Activated CD4-positive, alpha-beta memory T cell treated with anti-CD3 and anti-CD28 coated beads for 36 hours (primary cell): ENCODE measurements at regions not wholly inside any gene's neighbourhood (a gene's known extent, or its start where the extent isn't known, plus 50 kb on each side); places are given as distances from the start of the nearest gene placed in this dataset.

ENCODE experiments used
- CTCF ChIA-PET: fragments of 350-600 bp; sonication (Branson Sonifier 250); formaldehyde crosslinking; loops from one replicate; lab custom pipeline; 2021; ENCODE audit warnings: antibody characterized with exemption, inconsistent platforms; lab: Charles Lee
- POLR2A ChIA-PET: fragments of 350-600 bp; sonication (Branson Sonifier 250); formaldehyde crosslinking; loops from one replicate; lab custom pipeline; 2021; ENCODE audit warnings: antibody characterized with exemption; lab: Charles Lee
- DNase-seq: peaks from one replicate; pipeline ENCODE4 v3.0.0-alpha.2; 2020
- H3K27ac Mint-ChIP-seq: one replicate; pipeline ENCODE4 v1.8.0; 2021; ENCODE audit warnings: mixed read lengths
- H3K27me3 Mint-ChIP-seq: one replicate; pipeline ENCODE4 v1.8.0; 2021; ENCODE audit warnings: mixed read lengths
- H3K36me3 Mint-ChIP-seq: one replicate; pipeline ENCODE4 v1.8.0; 2021; ENCODE audit warnings: mixed read lengths
- H3K4me1 Mint-ChIP-seq: one replicate; pipeline ENCODE4 v1.8.0; 2021; ENCODE audit warnings: low read depth, mixed read lengths
- H3K4me3 Mint-ChIP-seq: one replicate; pipeline ENCODE4 v1.8.0; 2021; ENCODE audit warnings: mild to moderate bottlenecking, mixed read lengths
- H3K9me3 Mint-ChIP-seq: one replicate; pipeline ENCODE4 v1.8.0; 2021; ENCODE audit warnings: mixed read lengths
- intact Hi-C: fragments of 100-400 bp; cut with micrococcal nuclease; formaldehyde crosslinking; loops from one replicate; pipeline ENCODE4 v1.15.1; 2023

- POLR2A ChIA-PET: no interaction called here
- CTCF ChIA-PET: no interaction called here
- Mint-ChIP-seq H3K27me3 (no peaks in the 10 kb centered on the region), H3K4me1 (no peaks in the 10 kb centered on the region), H3K36me3 (no peaks in the 10 kb centered on the region), H3K27ac (no peak overlapping the region), H3K9me3 (no peaks in the 10 kb centered on the region), H3K4me3 (no peak overlapping the region)
- DNase-seq: no peak
- intact Hi-C loops: no loop called here
Observed at GRCh38 chr7:10657201-10657600, 316.5 kb upstream of the PHF14 start.

DNA sequence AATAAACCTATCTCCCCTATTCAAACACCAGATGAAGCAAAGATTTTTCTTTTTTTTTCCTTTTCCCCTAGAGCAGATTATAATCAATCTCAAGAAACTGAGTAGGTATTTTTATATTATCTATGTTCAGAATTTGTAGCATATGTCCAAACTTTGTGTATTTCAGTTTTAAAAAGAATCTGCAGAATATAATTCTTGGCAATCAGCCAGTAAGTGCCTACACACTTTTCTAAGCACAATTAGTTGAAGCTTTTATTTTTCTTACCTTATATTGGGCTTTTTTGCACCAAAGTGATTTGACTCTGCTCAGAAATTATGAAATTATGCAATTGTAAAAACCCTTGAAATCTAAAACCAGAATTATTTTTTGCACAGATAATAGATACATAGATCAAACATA lies 315.8 kb upstream of the PHF14 start:
- no peak for DNase-seq
- Mint-ChIP-seq H3K27me3 (no peaks in the 10 kb centered on the region), H3K4me3 (no peak overlapping the region), H3K9me3 (no peaks in the 10 kb centered on the region), H3K36me3 (no peaks in the 10 kb centered on the region), H3K27ac (no peak overlapping the region), H3K4me1 (no peaks in the 10 kb centered on the region)
- CTCF ChIA-PET: no interaction called here
- POLR2A ChIA-PET: no interaction called here
- intact Hi-C loops: no loop called here

GRCh38 chr7:10662491-10662890 lies 311.2 kb upstream of the PHF14 start:
- ChIA-PET CTCF (no interaction called here), POLR2A (no interaction called here)
- Mint-ChIP-seq H3K27me3 (no peaks in the 10 kb centered on the region), H3K4me1 (no peaks in the 10 kb centered on the region), H3K36me3 (no peaks in the 10 kb centered on the region), H3K4me3 (no peak overlapping the region), H3K27ac (no peak overlapping the region), H3K9me3 (no peaks in the 10 kb centered on the region)
- DNase-seq: no peak
- intact Hi-C loops: no loop called here

- intact Hi-C loops: no loop called here
- Mint-ChIP-seq H3K27ac (no peak overlapping the region), H3K9me3 (no peaks in the 10 kb centered on the region), H3K36me3 (no peaks in the 10 kb centered on the region), H3K4me1 (no peaks in the 10 kb centered on the region), H3K27me3 (no peaks in the 10 kb centered on the region), H3K4me3 (no peak overlapping the region)
- DNase-seq: no peak
- CTCF ChIA-PET: no interaction called here
- POLR2A ChIA-PET: no interaction called here
Observed at GRCh38 chr7:10662982-10663884, 310.4 kb upstream of the PHF14 start.

GRCh38 chr7:10672186-10672585 lies 301.5 kb upstream of the PHF14 start:
- H3K27me3 Mint-ChIP-seq: no peaks in the 10 kb centered on the region
- H3K36me3 Mint-ChIP-seq: no peaks in the 10 kb centered on the region
- no peaks in the 10 kb centered on the region for H3K4me1 Mint-ChIP-seq
- H3K4me3 Mint-ChIP-seq: no peak overlapping the region
- no peak for DNase-seq
- intact Hi-C loops: no loop called here
- H3K9me3 Mint-ChIP-seq: peaks cover 5% of the 10 kb centered on the region
- ChIA-PET POLR2A (no interaction called here), CTCF (no interaction called here)
- H3K27ac Mint-ChIP-seq: no peak overlapping the region

- Mint-ChIP-seq H3K4me3 (no peak overlapping the region), H3K27ac (no peak overlapping the region), H3K9me3 (no peaks in the 10 kb centered on the region), H3K4me1 (no peaks in the 10 kb centered on the region), H3K27me3 (no peaks in the 10 kb centered on the region), H3K36me3 (no peaks in the 10 kb centered on the region)
- CTCF ChIA-PET: no interaction called here
- intact Hi-C loops: no loop called here
- POLR2A ChIA-PET: no interaction called here
- DNase-seq: no peak
Observed at GRCh38 chr7:10677211-10677610, 296.5 kb upstream of the PHF14 start.

- H3K27ac Mint-ChIP-seq: no peak overlapping the region
Observed at GRCh38 chr7:10677668-10678232, 295.9 kb upstream of the PHF14 start.

DNA sequence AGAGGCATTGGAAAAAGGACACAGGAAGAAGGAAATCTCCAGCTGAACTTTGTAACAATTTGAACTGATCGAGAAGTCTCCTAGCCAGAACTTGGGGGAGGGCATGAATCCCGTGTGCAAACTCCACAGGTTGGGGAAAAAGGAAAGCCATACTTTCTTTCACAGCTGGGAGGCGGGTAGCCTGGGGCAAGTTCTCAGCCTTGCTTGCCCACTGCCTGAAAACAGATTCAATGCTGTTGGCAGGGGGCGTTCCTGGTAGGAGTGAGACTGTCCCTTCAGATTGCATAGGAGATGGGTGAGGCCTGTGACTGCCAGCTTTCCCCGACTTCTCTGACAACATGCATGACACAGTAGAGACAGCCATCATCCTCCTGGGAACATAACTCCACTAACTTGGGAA lies 289.1 kb upstream of the PHF14 start:
- intact Hi-C loops: no loop called here
- Mint-ChIP-seq H3K27ac (no peak overlapping the region), H3K4me1 (no peaks in the 10 kb centered on the region), H3K9me3 (no peaks in the 10 kb centered on the region), H3K27me3 (peaks cover 3% of the 10 kb centered on the region), H3K4me3 (no peak overlapping the region), H3K36me3 (no peaks in the 10 kb centered on the region)
- DNase-seq: no peak
- ChIA-PET POLR2A (no interaction called here), CTCF (no interaction called here)

More at GRCh38 chr7:10677668-10678232, 295.9 kb upstream of the PHF14 start:
- intact Hi-C loops: no loop called here
- no peak overlapping the region for H3K4me3 Mint-ChIP-seq
- no peak for DNase-seq
- ChIA-PET POLR2A (no interaction called here), CTCF (no interaction called here)
- no peaks in the 10 kb centered on the region for H3K9me3 Mint-ChIP-seq
- no peaks in the 10 kb centered on the region for H3K36me3 Mint-ChIP-seq
- H3K4me1 Mint-ChIP-seq: no peaks in the 10 kb centered on the region
- no peaks in the 10 kb centered on the region for H3K27me3 Mint-ChIP-seq

- Mint-ChIP-seq H3K4me3 (no peak overlapping the region), H3K27ac (no peak overlapping the region), H3K9me3 (no peaks in the 10 kb centered on the region), H3K4me1 (no peaks in the 10 kb centered on the region), H3K27me3 (peaks cover 3% of the 10 kb centered on the region), H3K36me3 (no peaks in the 10 kb centered on the region)
- intact Hi-C loops: no loop called here
- POLR2A ChIA-PET: no interaction called here
- CTCF ChIA-PET: no interaction called here
- no peak for DNase-seq
Observed at GRCh38 chr7:10685040-10685439, 288.6 kb upstream of the PHF14 start.

GRCh38 chr7:10688544-10688943 lies 285.1 kb upstream of the PHF14 start:
- CTCF ChIA-PET: no interaction called here
- POLR2A ChIA-PET: no interaction called here
- Mint-ChIP-seq H3K4me3 (no peak overlapping the region), H3K9me3 (no peaks in the 10 kb centered on the region), H3K36me3 (no peaks in the 10 kb centered on the region), H3K27me3 (peaks cover 3% of the 10 kb centered on the region), H3K4me1 (no peaks in the 10 kb centered on the region), H3K27ac (no peak overlapping the region)
- intact Hi-C loops: no loop called here
- DNase-seq: no peak

DNA sequence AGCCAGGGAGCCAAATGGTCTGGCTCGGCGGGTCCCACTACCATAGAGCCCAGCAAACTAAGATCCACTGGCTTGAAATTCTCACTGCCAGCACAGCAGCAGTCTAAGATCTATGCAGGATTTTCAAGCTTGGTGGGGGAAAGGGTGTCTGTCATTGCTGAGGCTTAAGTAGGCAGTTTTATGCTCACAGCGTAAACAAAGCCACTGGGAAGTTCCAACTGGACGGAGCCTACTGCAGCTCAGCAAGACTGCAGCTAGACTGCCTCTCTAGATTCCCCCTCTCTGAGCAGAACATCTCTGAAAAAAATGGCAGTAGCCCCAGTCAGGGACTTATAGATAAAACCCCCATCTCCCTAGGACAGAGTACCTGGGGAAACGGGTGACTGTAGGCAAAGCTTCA lies 277.6 kb upstream of the PHF14 start:
- Mint-ChIP-seq H3K27me3 (no peaks in the 10 kb centered on the region), H3K9me3 (peaks cover 22% of the 10 kb centered on the region), H3K27ac (no peak overlapping the region), H3K36me3 (peaks cover 1% of the 10 kb centered on the region), H3K4me1 (no peaks in the 10 kb centered on the region), H3K4me3 (no peak overlapping the region)
- ChIA-PET CTCF (no interaction called here), POLR2A (no interaction called here)
- DNase-seq: no peak
- intact Hi-C loops: no loop called here

DNA sequence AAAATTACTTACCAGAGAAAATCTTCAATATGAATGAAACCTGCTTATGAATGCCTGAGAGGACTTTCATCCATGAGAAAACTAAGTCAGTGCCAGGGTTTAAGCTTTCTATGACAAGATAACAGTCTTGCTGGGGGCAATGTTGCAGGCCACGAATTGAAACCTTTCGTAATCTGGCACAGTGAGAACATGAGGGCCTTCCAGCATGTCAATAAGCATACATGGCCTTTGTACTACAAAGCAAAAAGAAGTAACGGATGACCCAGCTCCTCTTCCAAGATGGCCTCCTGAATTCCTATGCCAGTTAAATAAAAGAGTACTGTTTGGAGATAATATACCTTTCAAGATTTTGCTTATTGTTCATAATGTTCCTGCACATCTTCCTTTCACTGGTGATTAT lies 270.6 kb upstream of the PHF14 start:
- no peak for DNase-seq
- ChIA-PET POLR2A (no interaction called here), CTCF (interaction anchor here (0.8 kb wide), 1 partner anchor 187 kb away, joined by 3 read pairs; no protein-coding TSS in a partner anchor)
- H3K4me3 Mint-ChIP-seq: no peak overlapping the region
- peaks cover 23% of the 10 kb centered on the region for H3K9me3 Mint-ChIP-seq
- no peaks in the 10 kb centered on the region for H3K27me3 Mint-ChIP-seq
- intact Hi-C loops: no loop called here
- H3K4me1 Mint-ChIP-seq: no peaks in the 10 kb centered on the region
- no peak overlapping the region for H3K27ac Mint-ChIP-seq
- peaks cover 1% of the 10 kb centered on the region for H3K36me3 Mint-ChIP-seq

GRCh38 chr7:10703981-10704380 lies 269.7 kb upstream of the PHF14 start:
- H3K4me1 Mint-ChIP-seq: no peaks in the 10 kb centered on the region
- no peaks in the 10 kb centered on the region for H3K27me3 Mint-ChIP-seq
- DNase-seq: no peak
- ChIA-PET POLR2A (no interaction called here), CTCF (no interaction called here)
- H3K4me3 Mint-ChIP-seq: no peak overlapping the region
- no peak overlapping the region for H3K27ac Mint-ChIP-seq
- peaks cover 19% of the 10 kb centered on the region for H3K9me3 Mint-ChIP-seq
- intact Hi-C loops: no loop called here
- peaks cover 1% of the 10 kb centered on the region for H3K36me3 Mint-ChIP-seq
